ENCODE measurements at regions not wholly inside any gene's neighbourhood (a gene's known extent, or its start where the extent isn't known, plus 50 kb on each side); places are given as distances from the start of the nearest gene placed in this dataset.

DNA sequence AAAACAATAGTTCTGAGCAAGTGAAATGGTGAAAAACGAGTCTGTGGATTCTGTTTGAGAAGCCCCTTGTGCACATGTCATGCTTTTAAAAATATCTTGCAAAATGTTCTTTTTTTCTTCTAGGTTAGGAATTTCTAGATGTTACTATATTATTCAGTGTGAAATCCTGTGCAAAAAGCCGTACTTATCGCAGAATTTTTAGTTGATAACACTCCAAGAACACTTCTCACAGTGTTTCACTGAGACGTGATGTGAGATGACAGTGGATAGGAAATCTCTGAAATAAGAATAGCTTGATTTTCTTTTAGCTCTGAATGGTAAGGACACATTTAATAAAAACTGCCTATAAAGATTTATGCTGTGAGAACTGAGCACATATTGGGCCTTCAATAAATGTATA, 234.5 kb downstream of the SNAPC1 start:
- H3K79me2 ChIP-seq (ENCODE audit: control insufficient read depth, insufficient read depth, low read length), result no peaks in the 10 kb centered on the region
- intact Hi-C loops (cut with micrococcal nuclease), result no loop called here
- H3K4me1 ChIP-seq (ENCODE audit: control insufficient read depth in 2 of 2, insufficient read depth in 2 of 2, low read length in 2 of 2), result no peaks in the 10 kb centered on the region
- H3K9ac ChIP-seq (ENCODE audit: low read length), result no peak overlapping the region
- ChIA-PET CTCF (interaction anchor here (1.8 kb wide), 1 partner anchor 72 kb away, joined by 5 read pairs; no protein-coding TSS in a partner anchor), POLR2A (no interaction called here)
- Mint-ChIP-seq H3K27me3 (no peaks in the 10 kb centered on the region), H3K9me3 (ENCODE audit: insufficient read depth) (no peaks in the 10 kb centered on the region), H3K4me1 (no peaks in the 10 kb centered on the region), H3K4me3 (no peak overlapping the region), H3K27ac (no peak overlapping the region)
- H3K27me3 ChIP-seq (replicated peaks in 1 of 4; ENCODE audit: control extremely low read depth in 1 of 4, control insufficient read depth in 3 of 4, insufficient read depth in 4 of 4, low read length in 3 of 4), result no peaks in the 10 kb centered on the region
- peaks cover 0 to 2% (median 0%) of the 10 kb centered on the region in 3 donors for H3K9me3 ChIP-seq (ENCODE audit: control extremely low read depth in 1 of 3, control insufficient read depth in 2 of 3, insufficient read depth in 1 of 3, low read length in 2 of 3)
- no peak overlapping the region for H3K4me3 ChIP-seq (ENCODE audit: control extremely low read depth in 1 of 5, extremely low read depth in 1 of 5, insufficient read depth in 1 of 5, low read depth in 2 of 5, low read length in 4 of 5)
- no CpG with 5 or more reads among the region's 4 CpGs for WGBS (ENCODE audit: insufficient coverage)
- no peak overlapping the region for H2AFZ ChIP-seq (ENCODE audit: insufficient read depth, low read depth, low read length, poor library complexity, severe bottlenecking)
- H4K20me1 ChIP-seq (ENCODE audit: control insufficient read depth, insufficient read depth, low read length, poor library complexity, severe bottlenecking), result no peaks in the 10 kb centered on the region
- DNase-seq (no peak), ATAC-seq (ENCODE audit: low read depth) (no peak)
- no peaks in the 10 kb centered on the region for H3K36me3 ChIP-seq (replicated peaks in 1 of 2; ENCODE audit: control extremely low read depth in 1 of 2, control insufficient read depth in 1 of 2, extremely low read depth in 1 of 2, insufficient read depth in 2 of 2, low read length in 1 of 2)
- H3K4me2 ChIP-seq (replicated peaks; ENCODE audit: low read depth, low read length, poor library complexity, severe bottlenecking), result no peak overlapping the region
- TF ChIP-seq, protein P1, sequence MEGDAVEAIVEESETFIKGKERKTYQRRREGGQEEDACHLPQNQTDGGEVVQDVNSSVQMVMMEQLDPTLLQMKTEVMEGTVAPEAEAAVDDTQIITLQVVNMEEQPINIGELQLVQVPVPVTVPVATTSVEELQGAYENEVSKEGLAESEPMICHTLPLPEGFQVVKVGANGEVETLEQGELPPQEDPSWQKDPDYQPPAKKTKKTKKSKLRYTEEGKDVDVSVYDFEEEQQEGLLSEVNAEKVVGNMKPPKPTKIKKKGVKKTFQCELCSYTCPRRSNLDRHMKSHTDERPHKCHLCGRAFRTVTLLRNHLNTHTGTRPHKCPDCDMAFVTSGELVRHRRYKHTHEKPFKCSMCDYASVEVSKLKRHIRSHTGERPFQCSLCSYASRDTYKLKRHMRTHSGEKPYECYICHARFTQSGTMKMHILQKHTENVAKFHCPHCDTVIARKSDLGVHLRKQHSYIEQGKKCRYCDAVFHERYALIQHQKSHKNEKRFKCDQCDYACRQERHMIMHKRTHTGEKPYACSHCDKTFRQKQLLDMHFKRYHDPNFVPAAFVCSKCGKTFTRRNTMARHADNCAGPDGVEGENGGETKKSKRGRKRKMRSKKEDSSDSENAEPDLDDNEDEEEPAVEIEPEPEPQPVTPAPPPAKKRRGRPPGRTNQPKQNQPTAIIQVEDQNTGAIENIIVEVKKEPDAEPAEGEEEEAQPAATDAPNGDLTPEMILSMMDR (IDR thresholded peaks at IDR 0.05), result no peak
- TF ChIP-seq EZH2 (IDR thresholded peaks at IDR 0.05; ENCODE audit: borderline replicate concordance, insufficient read depth, low read depth, low read length, poor library complexity, severe bottlenecking), result no peak
- H3K27ac ChIP-seq (ENCODE audit: low read length in 2 of 2), result no peak overlapping the region

DNA sequence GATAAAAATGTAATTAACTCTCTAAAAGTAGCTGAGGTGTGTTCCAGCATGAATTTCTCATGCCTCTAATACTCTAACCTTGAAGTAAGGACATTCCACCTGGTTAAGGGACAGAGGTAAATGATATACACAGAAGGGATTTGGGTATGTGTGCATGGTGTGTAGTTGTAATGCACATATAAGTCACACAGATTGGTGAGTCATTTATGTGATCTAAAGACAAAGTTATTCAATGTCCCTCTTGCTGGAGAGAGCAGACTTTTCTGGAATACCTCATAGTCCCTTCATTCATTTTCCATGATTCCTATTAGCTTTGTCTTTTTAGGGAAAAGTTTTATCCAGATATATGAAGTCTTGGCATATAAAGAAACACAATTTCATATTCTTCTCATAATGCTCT, 234.9 kb downstream of the SNAPC1 start:
- TF ChIP-seq, protein P1 (IDR thresholded peaks at IDR 0.05), result no peak
- TF ChIP-seq EZH2 (IDR thresholded peaks at IDR 0.05; ENCODE audit: borderline replicate concordance, insufficient read depth, low read depth, low read length, poor library complexity, severe bottlenecking), result no peak
- DNase-seq (no peak), ATAC-seq (ENCODE audit: low read depth) (no peak)
- Histone ChIP-seq H4K20me1 (ENCODE audit: control insufficient read depth, insufficient read depth, low read length, poor library complexity, severe bottlenecking) (no peaks in the 10 kb centered on the region), H3K4me1 (ENCODE audit: control insufficient read depth in 2 of 2, insufficient read depth in 2 of 2, low read length in 2 of 2) (no peaks in the 10 kb centered on the region), H3K9ac (ENCODE audit: low read length) (no peak overlapping the region), H2AFZ (ENCODE audit: insufficient read depth, low read depth, low read length, poor library complexity, severe bottlenecking) (no peak overlapping the region), H3K9me3 (ENCODE audit: control extremely low read depth in 1 of 3, control insufficient read depth in 2 of 3, insufficient read depth in 1 of 3, low read length in 2 of 3) (peaks cover 0 to 2% (median 0%) of the 10 kb centered on the region in 3 donors), H3K27me3 (replicated peaks in 1 of 4; ENCODE audit: control extremely low read depth in 1 of 4, control insufficient read depth in 3 of 4, insufficient read depth in 4 of 4, low read length in 3 of 4) (no peaks in the 10 kb centered on the region), H3K4me2 (replicated peaks; ENCODE audit: low read depth, low read length, poor library complexity, severe bottlenecking) (no peak overlapping the region), H3K4me3 (ENCODE audit: control extremely low read depth in 1 of 5, extremely low read depth in 1 of 5, insufficient read depth in 1 of 5, low read depth in 2 of 5, low read length in 4 of 5) (no peak overlapping the region), H3K27ac (ENCODE audit: low read length in 2 of 2) (no peak overlapping the region), H3K79me2 (ENCODE audit: control insufficient read depth, insufficient read depth, low read length) (no peaks in the 10 kb centered on the region), H3K36me3 (replicated peaks in 1 of 2; ENCODE audit: control extremely low read depth in 1 of 2, control insufficient read depth in 1 of 2, extremely low read depth in 1 of 2, insufficient read depth in 2 of 2, low read length in 1 of 2) (no peaks in the 10 kb centered on the region)
- H3K9me3 Mint-ChIP-seq (ENCODE audit: insufficient read depth), result no peaks in the 10 kb centered on the region
- ChIA-PET CTCF (interaction anchor here (1.8 kb wide), 1 partner anchor 72 kb away, joined by 5 read pairs; no protein-coding TSS in a partner anchor), POLR2A (no interaction called here)
- H3K4me1 Mint-ChIP-seq, result no peaks in the 10 kb centered on the region
- no peak overlapping the region for H3K27ac Mint-ChIP-seq
- intact Hi-C loops (cut with micrococcal nuclease), result no loop called here
- H3K27me3 Mint-ChIP-seq, result no peaks in the 10 kb centered on the region
- no peak overlapping the region for H3K4me3 Mint-ChIP-seq
